ENCODE measurements at regions not wholly inside any gene's neighbourhood (a gene's known extent, or its start where the extent isn't known, plus 50 kb on each side); places are given as distances from the start of the nearest gene placed in this dataset.
"Not testable (repeated sequence)": the region's sequence is repeated elsewhere in the genome, so short reads cannot be mapped to it uniquely, and the experiment has no call there.

DNA sequence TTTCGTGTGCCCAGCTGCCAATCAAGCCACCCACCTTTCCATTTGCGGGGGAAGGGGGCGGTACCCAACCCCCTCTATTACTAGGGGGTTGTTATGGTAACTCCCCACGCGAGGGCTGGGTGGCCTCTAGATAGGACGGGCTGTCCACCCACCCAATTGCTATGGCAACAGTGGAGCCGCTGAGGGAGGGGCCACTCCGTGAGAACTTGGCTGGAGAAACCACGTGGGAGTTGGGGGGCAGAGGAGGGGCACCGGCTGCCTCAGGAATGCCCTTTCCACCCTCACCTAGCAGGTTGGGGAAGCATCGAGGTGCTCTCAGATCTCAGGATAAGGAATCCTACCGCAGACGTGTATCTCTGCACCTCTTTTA lies 220.0 kb upstream of the NOTCH2NLA start:
- TF ChIP-seq, protein P1, sequence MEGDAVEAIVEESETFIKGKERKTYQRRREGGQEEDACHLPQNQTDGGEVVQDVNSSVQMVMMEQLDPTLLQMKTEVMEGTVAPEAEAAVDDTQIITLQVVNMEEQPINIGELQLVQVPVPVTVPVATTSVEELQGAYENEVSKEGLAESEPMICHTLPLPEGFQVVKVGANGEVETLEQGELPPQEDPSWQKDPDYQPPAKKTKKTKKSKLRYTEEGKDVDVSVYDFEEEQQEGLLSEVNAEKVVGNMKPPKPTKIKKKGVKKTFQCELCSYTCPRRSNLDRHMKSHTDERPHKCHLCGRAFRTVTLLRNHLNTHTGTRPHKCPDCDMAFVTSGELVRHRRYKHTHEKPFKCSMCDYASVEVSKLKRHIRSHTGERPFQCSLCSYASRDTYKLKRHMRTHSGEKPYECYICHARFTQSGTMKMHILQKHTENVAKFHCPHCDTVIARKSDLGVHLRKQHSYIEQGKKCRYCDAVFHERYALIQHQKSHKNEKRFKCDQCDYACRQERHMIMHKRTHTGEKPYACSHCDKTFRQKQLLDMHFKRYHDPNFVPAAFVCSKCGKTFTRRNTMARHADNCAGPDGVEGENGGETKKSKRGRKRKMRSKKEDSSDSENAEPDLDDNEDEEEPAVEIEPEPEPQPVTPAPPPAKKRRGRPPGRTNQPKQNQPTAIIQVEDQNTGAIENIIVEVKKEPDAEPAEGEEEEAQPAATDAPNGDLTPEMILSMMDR (IDR thresholded peaks at IDR 0.05 in 8 of 11, conservative IDR thresholded peaks at IDR 0.05 in 3 of 11) = not testable (repeated sequence)
- not testable (repeated sequence) for TF ChIP-seq POLR2A, POLR2AphosphoS5 (IDR thresholded peaks at IDR 0.05)

Measured in spleen (tissue), 7 donors.